ENCODE measurements at regions not wholly inside any gene's neighbourhood (a gene's known extent, or its start where the extent isn't known, plus 50 kb on each side); places are given as distances from the start of the nearest gene placed in this dataset.

DNA sequence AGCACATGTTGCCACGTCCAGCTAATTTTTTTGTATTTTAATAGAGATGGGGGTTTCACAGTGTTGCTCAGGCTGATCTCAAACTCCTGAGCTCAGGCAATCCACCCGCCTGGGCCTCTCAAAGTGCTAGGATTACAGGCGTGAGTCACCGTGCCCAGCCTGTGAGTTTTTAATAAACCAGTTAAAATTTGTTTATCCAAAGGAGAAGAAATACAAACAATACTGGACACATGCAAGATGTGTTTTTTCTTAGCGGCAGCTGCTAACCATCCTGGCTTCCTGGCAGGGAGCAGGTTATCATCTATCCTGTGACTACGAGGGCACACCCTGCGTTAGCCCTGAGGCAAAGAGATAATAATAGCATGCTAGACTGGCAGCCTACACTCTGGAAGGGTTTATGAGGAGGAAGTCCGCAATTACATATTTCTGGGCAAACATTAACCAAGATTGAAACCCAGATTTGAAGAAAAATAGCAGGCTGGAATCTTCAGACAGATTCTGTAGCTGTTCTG, 191.4 kb downstream of the SPRY1 start:
- no peaks in the 10 kb centered on the region for H3K27me3 Mint-ChIP-seq (ENCODE audit: low read depth)
- peaks cover 27% of the 10 kb centered on the region for H3K4me1 Mint-ChIP-seq
- no peak overlapping the region for H3K4me3 Mint-ChIP-seq
- H3K36me3 Mint-ChIP-seq (ENCODE audit: low read depth) = no peaks in the 10 kb centered on the region
- H3K9me3 Mint-ChIP-seq = peaks cover 4% of the 10 kb centered on the region
- no peak for DNase-seq (ENCODE audit: low read depth, low spot score)
- peak overlapping the region; percentile 29 for H3K27ac Mint-ChIP-seq (ENCODE audit: unreplicated experiment)
- TF ChIP-seq, protein P1, sequence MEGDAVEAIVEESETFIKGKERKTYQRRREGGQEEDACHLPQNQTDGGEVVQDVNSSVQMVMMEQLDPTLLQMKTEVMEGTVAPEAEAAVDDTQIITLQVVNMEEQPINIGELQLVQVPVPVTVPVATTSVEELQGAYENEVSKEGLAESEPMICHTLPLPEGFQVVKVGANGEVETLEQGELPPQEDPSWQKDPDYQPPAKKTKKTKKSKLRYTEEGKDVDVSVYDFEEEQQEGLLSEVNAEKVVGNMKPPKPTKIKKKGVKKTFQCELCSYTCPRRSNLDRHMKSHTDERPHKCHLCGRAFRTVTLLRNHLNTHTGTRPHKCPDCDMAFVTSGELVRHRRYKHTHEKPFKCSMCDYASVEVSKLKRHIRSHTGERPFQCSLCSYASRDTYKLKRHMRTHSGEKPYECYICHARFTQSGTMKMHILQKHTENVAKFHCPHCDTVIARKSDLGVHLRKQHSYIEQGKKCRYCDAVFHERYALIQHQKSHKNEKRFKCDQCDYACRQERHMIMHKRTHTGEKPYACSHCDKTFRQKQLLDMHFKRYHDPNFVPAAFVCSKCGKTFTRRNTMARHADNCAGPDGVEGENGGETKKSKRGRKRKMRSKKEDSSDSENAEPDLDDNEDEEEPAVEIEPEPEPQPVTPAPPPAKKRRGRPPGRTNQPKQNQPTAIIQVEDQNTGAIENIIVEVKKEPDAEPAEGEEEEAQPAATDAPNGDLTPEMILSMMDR (conservative IDR thresholded peaks at IDR 0.05) = no peak

DNA sequence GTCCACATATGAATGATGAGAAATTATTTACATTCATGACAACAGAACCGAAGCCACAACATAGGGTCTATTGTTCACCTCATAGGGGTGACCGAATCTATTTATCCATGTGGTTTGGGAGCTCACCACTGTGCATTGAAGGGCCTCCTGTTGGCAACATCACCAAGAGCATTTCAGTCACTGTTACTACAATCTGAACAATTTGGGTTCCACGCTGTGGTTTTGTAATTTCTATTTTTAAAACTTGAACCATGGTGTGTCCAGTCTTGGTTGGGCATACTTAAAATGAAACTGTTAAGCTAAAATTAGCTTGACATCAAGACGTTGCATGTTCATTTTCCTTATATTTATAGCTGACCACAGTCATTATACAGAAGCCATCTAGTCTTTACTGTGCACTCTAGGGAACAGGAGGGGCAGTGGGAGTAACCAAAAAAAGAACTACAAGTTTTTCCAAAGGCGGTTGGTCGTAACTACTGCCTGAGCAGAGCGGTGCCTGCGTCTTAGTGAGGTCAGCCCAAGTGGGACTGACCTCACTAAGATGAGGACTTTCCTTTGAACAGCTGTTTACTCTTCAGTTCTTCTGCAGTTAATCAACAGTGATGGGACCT, 192.1 kb downstream of the SPRY1 start:
- no peak for DNase-seq (ENCODE audit: low read depth, low spot score)
- Mint-ChIP-seq H3K4me1 (peaks cover 20% of the 10 kb centered on the region), H3K27ac (ENCODE audit: unreplicated experiment) (peak overlapping the region; percentile 29), H3K9me3 (peaks cover 5% of the 10 kb centered on the region), H3K4me3 (no peak overlapping the region), H3K27me3 (ENCODE audit: low read depth) (no peaks in the 10 kb centered on the region), H3K36me3 (ENCODE audit: low read depth) (no peaks in the 10 kb centered on the region)
- TF ChIP-seq, protein P1 (conservative IDR thresholded peaks at IDR 0.05) = no peak

DNA sequence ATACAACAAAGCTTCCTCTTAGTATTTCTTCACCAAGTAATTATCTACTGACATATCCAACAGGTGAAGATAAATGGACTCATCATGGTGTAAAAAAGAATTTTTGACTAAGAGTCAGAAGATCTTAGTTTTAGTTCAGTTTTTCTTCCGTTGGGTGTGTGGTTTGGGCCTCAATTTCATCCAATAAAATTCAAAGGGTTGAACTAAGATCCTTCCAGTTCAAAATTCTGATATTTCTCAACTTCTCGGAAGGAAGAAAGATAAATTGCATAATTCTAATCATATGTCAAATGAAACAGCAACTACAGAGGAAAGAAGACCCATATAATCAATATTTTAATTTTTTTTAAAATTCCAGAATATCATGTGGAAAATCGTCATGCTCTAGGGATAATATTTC, 192.7 kb downstream of the SPRY1 start:
- Mint-ChIP-seq H3K4me1 (peaks cover 20% of the 10 kb centered on the region), H3K36me3 (ENCODE audit: low read depth) (no peaks in the 10 kb centered on the region), H3K4me3 (no peak overlapping the region), H3K9me3 (peaks cover 5% of the 10 kb centered on the region), H3K27ac (ENCODE audit: unreplicated experiment) (no peak overlapping the region), H3K27me3 (ENCODE audit: low read depth) (no peaks in the 10 kb centered on the region)
- no peak for DNase-seq (ENCODE audit: low read depth, low spot score)
- TF ChIP-seq, protein P1 (conservative IDR thresholded peaks at IDR 0.05) = no peak

- Mint-ChIP-seq H3K4me3 (no peak overlapping the region), H3K27ac (ENCODE audit: unreplicated experiment) (no peak overlapping the region), H3K27me3 (ENCODE audit: low read depth) (no peaks in the 10 kb centered on the region), H3K9me3 (peaks cover 8% of the 10 kb centered on the region), H3K36me3 (ENCODE audit: low read depth) (peaks cover 3% of the 10 kb centered on the region), H3K4me1 (peaks cover 14% of the 10 kb centered on the region)
- DNase-seq (ENCODE audit: low read depth, low spot score) = no peak
- TF ChIP-seq, protein P1 (conservative IDR thresholded peaks at IDR 0.05) = no peak
Measured at GRCh38 chr4:123591875-123592274, 195.3 kb downstream of the SPRY1 start.

DNA sequence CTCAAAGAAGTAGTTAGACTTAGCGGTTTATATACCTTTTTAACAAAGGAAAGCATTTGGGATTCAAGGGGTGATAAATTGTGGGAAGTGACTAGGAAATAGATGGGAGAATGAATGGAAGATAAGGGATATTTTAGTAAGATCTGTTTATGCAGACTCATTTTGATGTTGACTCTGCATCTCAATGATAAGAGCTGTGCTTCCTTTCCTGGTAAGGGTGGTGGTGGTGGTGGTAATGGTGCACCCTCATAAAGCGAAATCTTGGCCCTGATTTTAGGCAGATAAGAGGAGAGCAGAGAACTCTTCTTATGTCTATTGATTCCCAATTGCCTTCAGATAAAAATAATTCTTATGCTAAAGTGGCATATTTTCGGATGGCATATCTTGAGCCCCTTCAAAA, 197.1 kb downstream of the SPRY1 start:
- no peak overlapping the region for H3K27ac Mint-ChIP-seq (ENCODE audit: unreplicated experiment)
- H3K27me3 Mint-ChIP-seq (ENCODE audit: low read depth) = no peaks in the 10 kb centered on the region
- H3K9me3 Mint-ChIP-seq = peaks cover 8% of the 10 kb centered on the region
- H3K36me3 Mint-ChIP-seq (ENCODE audit: low read depth) = peaks cover 3% of the 10 kb centered on the region
- TF ChIP-seq, protein P1 (conservative IDR thresholded peaks at IDR 0.05) = no peak
- H3K4me1 Mint-ChIP-seq = peaks cover 16% of the 10 kb centered on the region
- DNase-seq (ENCODE audit: low read depth, low spot score) = no peak
- no peak overlapping the region for H3K4me3 Mint-ChIP-seq
